Activated naive CD8-positive, alpha-beta T cell treated with anti-CD3 and anti-CD28 coated beads, Interleukin-2, amount 50 U/mL, for 16 hours (primary cell): ENCODE measurements at regions not wholly inside any gene's neighbourhood (a gene's known extent, or its start where the extent isn't known, plus 50 kb on each side); places are given as distances from the start of the nearest gene placed in this dataset.

Experiments used
- DNase-seq: peaks from one replicate; pipeline ENCODE4 v3.0.0-alpha.2; 2020; ENCODE audit warnings: low read depth, low spot score

DNA sequence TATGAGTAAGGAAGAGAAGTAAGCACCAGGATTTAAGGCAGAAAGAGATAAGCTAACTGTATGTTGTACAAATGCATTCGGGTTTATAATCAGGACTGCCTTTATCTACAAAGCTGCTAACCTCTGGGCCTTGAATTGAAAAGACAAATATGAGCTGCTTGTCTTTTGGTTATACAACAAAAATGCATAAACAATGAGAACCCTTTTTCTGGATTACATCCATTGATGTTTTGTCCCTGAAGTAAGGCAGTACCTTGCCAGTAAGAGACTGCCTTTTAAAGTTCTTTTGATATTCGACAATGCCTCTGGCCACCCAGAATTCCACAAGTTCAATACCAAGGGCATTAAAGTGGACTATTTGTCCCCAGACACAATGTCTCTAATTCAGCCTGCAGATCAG is 280.7 kb downstream of the ZNF621 start:
- no peak for DNase-seq

DNA sequence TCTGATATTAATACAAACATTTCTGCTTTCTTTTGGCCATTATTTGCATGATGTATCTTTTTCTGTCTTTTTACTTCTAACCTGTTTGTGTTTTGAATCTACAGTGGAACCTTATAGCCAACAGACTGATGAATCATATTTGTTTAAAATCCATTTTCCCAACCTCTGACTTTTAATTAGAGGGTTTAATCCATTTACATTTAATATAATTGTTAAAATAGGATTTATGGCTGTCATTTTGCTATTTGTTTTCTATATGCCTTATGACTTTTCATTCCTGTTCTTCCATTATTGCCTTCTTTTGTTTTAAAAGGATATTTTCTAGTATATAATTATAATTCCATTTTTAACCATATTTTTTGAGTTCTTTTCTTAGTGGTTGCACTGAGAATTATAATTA is 286.1 kb downstream of the ZNF621 start:
- DNase-seq, result no peak

DNA sequence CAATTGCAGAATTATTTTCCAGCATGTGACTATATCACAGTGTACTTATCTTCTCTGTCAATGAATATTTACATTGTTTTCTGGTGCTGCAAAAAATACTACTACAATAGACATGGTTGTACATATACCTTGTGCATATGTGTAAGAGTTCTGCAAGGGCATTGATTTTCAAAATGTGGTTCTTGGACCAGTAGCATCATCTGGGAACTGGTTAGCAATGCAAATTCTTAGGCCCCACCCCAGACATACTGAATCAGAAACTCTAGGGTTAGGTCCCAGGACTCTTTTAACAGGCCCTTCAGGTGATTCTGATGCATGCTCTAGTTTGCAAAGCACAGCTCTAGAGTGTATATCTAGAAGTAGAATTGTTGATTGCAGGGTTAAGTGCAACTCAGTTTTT is 292.3 kb downstream of the ZNF621 start:
- no peak for DNase-seq

DNA sequence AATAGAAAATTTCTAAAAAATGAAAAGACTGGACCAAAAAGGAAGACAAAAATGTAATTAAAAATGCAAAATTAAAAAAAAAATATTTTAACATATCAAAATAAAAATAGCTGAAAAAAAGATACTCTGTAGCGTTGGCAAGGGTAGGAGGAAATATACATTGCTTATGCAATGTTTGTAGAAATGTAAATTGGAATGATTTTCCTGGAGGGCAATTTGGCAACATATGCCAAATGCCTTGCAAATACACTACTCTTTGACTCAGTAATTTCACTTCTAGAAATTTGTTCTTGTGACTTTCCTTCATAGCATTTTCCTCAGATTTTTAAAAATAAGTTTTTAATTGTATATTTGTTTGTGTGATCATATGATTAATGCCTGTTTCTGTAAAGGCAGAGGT is 296.6 kb downstream of the ZNF621 start:
- DNase-seq, result no peak

DNA sequence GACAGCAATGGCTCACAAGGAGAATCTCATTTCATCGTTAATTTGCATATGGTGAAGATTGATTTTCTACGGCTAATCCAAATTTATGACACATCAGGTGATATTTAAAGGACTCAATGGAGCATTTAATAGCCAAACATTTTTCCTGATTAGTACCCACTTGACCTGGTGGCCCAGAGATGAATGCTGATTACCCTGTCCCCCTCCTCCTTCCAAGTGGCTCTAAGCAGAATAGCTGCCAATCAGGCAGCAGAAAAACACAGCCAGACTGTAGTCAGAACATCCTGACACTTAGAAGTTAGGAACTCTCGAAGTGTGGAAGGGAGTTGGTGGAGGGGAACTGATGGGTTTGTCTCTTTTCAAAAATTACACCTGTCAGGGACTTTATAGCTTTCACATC is 302.5 kb downstream of the ZNF621 start:
- DNase-seq, result no peak

DNA sequence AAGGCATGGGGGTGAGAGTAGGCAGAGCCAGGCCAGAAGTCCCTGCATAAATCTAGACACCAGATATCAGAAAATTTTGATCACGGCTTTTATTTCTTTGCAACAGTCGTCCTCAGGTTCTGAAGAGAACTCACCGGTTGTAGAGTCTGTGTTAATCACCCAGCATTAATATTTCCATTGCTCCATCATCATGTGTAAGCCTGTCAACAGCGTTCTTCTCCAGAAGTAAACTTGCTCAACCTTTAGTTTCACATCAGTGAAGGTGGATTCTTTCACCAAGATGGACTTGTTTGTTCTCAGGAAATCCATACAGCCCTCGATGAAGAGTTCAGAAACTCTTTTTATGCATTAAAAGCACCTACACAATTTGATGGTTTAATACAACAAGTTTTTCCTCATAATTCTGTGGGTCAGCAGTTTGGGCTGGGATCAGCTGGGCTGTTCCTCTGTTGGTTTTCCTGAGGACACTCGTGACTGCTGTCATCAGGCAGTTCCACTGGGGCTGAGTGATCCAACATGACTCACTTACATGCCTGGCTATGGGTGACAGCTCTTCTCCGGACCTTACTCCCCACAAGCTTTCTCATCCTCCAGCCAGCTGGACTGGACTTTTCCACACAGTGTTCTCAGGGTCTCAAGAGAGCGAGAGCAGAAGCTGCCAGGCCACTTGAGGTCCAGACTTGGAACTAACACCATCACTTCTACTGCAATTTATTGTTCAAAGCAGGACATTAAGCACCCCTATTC is 303.4 kb downstream of the ZNF621 start:
- no peak for DNase-seq

DNA sequence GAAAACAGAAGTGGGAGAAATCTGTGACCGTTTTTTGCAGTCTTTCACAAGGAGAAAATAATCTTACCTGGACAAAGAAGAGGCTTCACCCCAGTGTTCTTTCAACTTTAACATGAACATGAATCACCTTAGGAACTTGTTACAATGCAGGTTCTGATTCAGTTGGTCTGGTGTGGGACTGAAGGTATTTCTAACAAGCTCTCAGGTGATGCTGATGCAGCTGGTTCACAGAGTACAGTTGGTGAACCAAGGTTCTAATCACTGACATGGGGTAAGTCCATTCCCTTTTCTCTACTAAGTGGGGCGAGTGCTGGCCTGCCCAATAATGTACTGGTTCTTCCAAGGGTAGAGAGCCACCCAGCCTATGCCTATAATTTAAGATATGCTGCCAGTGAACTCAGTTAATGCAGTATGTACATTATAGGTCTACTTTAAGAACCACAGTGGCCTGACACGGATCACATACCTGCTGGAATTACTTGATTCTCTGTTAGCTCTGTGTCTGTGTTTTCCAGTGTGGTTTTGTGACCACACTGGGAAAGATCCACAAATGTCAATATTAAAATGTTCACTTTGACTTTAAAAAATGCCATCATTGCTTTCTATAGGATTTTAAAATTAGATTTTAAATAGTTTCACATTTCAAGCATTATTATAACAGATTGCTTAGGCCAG is 304.1 kb downstream of the ZNF621 start:
- no peak for DNase-seq

DNA sequence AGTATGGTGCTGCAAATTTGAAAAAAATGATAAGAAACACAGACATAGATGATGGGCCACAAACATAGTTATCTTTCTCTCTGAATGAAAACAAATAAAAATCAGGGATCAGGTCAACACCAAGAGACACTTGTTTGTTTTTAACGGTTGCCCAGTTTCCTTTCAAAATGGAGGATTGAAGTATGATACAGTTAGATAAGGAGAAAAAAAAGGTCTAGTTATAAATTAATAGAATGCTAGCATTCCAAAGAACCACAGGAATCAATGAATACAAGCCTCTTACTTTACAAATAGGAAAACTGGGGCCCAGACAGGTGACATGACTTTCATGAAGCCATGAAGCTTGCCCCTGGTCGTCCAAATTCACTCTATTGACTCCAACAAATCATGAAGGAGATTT is 305.1 kb downstream of the ZNF621 start:
- no peak for DNase-seq

DNA sequence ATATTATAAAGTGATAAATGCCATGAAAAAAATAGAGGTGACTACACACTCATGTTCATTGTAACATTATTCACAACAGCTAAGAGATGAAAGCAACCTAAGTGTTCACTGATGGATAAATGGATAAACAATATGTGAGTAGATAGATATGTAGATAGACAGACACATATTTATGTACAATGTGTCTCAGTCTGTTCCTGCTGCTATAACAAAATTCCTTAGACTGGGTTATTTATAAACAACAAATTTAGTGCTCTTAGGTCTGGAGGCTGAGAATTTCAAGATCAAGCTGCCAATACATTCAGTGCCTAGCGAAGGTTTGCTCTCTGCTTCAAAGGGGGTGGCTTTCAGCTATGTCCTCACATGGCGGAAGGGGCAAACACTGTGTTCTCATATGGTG is 312.5 kb downstream of the ZNF621 start:
- no peak for DNase-seq

DNA sequence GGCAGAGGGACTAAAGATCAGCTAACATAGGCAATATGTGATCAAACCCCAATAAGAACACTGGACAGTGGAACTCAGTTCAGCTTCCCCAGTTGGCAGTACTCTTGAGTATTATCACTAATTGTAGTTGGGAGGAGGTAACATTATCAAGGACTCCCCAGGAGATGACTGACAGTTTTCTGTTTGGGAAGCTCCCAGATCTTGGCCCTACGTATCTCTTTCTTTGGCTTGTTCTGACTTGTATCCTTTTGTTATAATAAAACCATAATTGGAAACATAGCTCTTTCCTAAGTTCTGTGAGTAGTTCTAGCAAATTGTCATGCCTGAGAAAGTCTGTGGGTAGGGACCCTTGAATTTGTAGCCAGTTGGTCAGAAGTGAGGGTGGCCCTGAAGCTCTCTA is 316.4 kb downstream of the ZNF621 start:
- DNase-seq, result no peak

DNA sequence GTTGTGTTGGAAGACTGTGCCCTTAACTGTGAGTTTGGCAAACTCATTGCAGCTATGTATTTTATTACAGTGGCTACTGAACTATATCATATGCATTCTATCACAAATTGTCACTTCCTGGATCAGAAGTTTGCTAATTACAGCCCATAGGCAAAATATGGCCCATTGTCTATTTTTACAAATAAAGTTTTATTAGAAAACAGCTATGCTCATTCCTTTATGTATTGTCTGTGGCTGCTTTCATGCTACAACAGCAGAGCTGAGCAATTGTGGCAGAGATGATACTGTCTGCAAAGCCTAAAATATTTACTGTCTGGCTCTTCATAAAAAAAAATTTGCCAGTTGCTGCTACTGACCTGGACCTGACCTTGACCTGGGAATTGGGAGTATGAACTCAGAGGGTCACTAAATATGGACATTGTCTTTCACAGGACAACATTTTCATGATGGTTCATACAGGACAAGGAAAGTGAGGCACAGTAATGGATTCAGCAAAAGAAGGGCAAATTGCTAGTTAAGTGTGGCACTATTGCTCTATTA is 316.9 kb downstream of the ZNF621 start:
- DNase-seq, result no peak

DNA sequence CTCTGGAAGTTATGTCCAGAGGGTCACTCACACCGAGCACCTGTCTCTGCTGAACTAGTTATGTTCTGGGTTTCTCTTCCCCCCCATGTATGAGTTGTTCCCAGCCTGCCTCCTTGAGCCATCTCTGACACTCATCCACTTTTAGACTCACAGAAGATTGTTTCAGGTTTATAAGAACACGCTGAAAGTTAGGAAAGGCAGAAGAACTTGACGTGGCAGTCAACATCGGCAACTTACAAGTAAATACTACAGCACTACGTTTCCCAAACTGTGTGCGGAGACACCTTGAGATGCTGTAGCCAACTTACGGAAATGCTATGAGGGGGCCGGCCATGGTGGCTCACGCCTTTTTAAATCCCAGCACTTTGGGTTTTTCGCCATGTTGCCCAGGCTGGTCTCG is 318.0 kb downstream of the ZNF621 start:
- DNase-seq, result no peak

DNA sequence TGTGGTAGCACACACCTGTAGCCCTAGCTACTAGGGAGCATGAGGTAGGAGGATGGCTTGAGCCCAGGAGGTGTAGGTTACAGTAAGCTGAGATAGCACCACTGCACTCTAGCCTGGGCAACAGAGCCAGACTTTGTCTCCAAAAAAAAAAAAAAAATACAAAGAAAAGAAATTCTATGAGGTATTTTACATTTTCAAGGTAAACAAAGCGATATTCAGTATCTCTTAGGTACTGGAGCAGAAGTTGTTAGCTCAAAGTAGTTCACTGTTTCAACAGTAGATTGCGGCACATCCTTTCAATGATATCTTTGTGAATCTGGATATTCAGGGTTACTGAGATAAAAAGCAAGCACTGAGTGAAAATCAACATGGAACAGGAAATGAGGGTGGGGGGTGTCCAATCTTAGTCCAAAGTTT is 318.5 kb downstream of the ZNF621 start:
- no peak for DNase-seq

DNA sequence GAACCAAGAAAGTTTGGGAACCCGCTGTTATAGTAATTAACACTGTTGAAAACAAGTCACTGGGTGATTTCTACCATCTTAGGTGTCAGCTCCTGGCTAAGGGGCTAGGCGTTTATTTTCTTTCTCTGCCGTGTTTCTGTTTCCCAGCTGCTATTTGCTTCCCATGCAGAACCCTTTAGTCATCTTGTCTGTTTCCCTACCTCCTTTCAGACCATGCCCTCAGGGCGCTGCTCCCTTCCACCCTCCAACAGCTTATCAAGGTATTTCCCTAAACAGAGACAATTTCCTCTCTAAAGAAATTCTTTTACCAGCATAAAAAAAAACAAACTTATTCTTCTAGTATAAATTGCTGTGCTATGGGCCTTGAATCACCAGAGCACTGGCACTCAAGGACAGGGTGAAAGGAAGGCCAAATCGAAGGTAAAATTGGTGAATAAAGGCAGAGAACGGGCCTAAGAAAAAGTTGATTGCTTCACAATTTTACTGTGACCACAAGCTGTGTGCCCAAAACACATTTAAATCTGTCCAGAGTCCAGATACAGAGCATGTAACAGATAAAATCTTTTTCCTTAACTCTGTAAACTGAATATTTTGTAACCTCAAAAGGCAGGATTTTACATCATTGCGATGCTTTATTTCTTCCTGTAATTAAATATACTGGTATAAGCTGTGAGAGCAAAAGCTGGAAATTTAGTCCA is 319.2 kb downstream of the ZNF621 start:
- no peak for DNase-seq

DNA sequence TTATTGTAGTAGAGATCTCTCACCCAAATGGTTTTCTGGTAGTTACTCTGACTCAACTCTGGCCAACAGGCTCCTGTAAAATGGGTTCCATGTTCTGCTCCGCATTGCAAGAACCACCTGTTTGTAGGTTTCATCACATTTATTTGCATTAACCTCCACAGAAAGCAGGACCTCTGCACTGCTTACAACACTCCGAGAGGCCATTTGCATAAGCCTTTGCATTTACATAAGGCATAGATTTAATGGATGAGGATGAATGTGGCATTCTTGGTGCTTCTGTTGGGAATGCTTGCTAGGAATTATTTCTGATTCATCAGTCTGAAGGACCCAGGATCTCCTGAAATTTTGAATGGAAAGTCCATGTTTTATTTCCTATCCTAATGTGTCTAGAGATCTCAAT is 320.1 kb downstream of the ZNF621 start:
- no peak for DNase-seq

DNA sequence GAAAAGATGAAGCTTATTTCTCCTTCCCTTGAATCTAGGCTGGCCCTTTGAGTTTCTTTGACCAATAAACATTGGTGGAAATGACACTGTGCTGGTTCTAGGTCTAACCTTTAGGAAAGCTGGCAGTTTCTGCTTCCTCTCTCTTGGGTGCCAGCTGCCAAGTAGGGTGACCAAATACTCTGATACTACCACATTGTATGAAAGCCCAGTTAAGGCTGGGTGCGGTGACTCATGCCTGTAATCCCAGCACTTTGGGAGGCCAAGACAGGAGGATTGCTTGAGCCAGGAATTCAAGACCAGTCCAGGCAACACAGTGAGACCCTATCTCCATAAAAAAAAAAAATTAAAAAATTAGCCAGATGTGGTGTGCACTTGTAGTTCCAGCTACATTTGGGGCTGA is 320.7 kb downstream of the ZNF621 start:
- no peak for DNase-seq

DNA sequence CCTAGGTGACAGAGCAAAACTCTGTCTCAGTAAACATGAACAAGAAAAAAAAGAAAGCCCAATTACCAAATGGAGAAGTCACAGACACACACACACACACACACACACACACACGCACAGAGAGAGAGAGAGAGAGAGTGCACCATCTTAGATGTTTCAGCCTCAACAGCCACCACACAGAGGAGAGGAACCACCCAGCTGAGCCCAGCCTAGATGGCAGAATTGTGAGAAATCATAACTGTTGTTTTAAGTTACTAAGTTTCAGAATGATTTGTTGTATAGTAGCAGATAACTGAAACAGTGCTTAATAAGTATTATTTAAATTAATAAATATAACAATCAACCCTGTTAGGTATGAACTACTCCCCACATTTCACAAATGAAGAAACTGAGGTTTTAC is 321.2 kb downstream of the ZNF621 start:
- no peak for DNase-seq

DNA sequence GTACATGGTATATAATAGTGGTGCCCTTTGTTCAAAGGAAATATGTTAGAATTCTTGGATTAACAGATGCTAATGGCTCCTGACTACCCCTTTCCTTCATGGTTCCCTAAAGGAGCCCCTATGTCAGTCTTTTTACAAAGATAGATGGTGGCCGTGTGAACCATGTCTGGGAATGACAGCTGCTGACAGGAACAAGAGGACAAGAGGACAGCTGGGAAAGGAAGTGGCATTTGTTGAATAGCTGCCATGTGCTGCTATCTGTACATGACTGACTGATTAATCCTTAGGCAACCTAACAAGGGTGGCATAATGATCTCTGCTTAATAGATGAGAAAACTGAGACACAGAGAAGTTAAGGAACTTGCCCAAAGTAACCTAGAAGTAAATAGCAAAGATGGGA is 321.7 kb downstream of the ZNF621 start:
- no peak for DNase-seq

DNA sequence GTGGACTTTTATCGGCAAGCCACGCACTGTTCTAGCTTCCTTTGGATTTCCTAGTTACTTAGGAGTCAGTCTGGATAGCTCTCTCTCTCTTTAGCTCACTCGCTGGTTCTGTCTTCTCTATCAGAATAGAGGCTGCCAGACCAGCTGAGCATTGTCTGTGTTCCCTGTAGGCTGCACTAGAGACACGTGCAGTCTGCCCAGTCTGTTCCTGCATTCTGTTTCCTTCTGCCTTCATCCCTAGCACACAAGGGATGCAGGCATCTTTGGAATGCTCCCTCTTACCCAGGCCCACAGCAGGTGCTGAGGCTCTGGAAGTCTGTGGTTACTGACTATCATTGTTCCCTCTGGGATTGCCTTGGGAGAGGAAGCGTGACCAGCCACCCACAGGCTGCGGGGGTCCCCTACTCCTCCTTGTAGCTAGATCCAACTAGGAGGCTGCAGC is 322.8 kb downstream of the ZNF621 start:
- DNase-seq, result no peak

DNA sequence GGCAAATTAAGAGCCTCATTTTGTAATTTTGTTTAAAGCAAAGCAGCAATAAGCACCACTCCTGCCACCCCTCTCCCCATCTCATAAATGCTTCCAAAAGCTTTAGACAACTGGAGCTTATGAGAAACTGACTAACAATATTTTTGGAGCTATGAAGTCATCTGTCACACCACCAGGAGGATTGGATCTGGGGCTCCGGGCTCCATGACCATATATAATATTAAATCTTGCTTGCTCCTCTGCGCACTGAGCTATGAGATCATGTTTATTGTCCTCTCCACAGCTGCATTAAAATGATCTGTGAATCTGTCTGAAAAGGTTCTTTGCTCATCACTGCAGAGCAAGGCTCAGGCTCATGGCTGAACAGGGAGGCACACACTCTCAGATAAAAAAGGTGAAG is 323.7 kb downstream of the ZNF621 start:
- no peak for DNase-seq

DNA sequence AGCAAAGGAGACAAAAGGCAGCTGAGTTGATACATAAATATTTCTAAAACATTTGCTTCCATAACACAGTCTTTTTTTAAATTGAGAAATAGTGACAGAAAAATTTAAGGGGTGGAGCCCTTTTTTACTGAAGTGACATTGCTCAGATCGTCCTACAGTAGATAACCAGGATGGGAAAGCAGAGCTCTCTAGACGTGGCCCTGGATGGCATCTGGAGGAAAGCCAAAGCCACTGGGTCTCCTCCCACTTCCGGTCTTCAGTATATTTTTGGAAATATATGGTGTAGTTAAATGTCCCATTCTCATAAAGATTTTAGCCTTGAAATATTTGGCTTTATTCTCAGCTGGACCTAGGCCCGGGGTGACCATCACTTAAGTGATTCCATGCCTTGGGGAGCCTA is 326.1 kb downstream of the ZNF621 start:
- DNase-seq, result no peak

DNA sequence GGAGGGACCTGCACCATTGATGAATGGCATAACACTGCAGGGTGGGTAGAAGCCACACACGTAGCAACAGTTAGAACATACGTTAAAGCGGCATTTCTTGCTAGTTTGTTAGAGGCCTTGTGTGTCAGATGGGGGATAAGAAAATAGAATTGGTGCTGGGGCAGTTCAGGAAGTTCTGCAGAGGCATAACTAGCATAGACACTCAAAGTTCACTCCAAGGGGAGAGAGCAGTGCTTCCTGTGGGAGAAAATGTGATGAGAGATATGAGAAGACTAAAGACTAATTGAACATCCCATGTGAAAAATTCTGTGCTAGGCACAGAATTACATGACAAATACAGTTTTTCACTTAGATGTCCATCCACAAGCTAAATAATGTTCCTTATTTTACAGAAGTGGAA is 327.1 kb downstream of the ZNF621 start:
- DNase-seq, result no peak

DNA sequence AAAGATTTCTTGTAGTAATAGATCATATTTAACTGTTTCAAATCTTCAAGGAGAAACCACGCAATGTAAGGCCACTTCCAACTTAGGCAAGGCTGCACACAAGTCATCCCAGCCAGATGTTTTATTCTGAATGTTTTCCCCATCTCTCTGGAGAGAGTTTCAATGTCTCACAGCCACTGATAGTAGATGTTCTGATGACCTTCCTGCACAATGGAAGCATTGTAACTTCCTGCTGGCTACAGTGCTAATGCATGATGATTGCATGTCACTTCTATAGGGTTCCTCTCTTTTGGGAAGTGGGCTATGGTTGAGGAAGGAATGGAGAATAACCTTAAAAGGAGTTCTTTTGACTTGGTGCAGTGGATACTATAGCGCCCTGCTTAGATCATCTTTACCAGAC is 328.0 kb downstream of the ZNF621 start:
- DNase-seq, result no peak
